ENCODE measurements at regions not wholly inside any gene's neighbourhood (a gene's known extent, or its start where the extent isn't known, plus 50 kb on each side); places are given as distances from the start of the nearest gene placed in this dataset.
"Not testable (repeated sequence)": the region's sequence is repeated elsewhere in the genome, so short reads cannot be mapped to it uniquely, and the experiment has no call there.

DNA sequence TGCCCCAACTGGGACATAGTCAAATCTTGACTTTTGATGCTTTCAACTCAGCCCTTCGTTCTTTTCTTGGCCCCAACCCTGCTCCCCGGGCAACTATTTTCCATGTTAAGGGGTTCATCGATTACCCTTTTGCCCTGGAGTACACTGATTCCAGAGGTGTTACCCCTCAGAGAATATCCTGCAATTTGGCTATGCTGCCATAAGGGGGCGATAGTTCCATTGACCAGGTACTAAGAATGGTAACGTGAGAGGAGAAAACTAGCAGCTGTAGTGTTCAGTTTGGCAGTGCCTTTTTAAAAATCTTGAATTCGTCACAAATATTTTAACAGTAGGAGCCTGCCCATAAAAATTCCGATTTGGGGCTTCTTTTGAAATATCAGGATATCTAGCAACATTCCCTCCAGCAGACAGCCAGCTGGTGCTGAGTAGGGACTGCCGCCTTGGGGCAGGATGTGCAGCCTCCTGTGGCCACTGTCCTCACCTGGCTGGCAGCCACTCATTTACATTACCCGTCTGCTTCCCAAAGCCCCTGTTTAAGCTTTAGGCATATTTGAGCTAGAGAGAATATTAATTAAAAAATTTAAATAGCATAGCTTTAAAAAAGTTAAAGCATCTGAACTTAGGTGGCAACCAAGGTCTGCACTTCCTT, 146.3 kb upstream of the SKOR2 start:
- DNase-seq: peak; percentile 48

DNA sequence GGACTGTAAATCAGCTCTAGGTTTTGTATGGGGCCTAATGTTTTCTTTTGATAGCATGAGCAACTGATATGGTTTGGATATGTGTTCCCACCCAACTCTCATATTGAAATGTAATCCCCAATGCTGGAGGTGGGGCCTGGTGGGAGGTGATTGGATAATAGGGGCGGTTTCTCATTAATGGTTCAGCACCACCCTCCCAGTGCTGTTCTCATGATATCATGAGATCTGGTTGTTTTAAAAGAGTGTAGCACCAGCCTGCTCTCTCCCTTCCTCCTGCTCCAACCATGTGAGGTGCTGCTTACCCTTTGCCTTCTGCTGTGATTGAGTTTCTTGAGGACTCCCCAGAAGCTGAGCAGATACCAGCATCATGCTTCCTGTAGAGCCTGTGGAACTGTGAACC, 140.2 kb upstream of the SKOR2 start:
- DNase-seq: no peak

DNA sequence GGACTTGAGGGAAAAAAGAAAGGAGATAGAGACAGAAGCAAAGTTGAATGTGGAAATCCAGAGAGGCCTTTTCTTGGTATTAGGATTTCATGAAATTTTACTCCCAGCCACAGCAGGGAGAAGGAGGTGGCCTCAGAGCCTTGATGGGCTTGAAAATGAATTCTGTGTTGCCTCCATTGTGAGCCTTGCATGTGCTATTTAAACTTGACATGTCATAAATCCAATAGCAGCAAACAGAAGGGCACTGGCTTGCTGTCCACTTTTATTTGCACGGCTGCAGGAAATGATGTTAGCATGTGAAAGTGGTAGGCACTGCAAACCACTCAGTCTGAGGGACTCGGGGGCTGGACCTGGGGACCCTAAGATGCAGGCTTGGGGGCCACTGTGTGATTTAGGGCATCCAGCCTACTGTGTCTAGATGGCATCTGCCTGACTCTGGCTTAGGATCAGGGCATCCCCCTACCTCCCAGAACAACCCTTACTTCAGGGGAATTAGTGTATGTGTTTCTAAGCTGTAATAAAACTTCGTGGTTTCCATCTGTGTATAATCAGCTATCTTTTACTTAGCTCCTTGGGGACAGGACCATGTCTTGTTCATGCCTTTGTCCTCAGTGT, 139.1 kb upstream of the SKOR2 start:
- no peak for DNase-seq

DNA sequence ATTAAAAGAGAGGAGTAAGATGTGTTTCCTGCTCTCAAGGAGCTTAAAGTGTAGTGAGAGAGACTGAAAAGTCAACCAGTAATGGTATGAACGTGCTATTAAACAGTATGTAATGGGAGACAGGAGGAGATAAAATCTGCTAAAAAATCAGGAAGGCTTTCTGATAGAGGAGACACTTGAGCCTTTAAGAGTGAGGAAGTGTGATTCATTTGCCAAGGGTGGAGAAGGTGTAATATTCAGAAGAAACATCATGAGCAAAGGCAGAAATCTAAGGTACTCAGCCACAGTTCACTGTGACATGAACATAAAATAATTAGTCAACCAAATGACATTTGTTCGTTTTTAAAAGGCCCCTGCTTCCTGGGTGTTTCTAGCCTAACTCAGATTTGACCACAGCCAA, 137.8 kb upstream of the SKOR2 start:
- no peak for DNase-seq

DNA sequence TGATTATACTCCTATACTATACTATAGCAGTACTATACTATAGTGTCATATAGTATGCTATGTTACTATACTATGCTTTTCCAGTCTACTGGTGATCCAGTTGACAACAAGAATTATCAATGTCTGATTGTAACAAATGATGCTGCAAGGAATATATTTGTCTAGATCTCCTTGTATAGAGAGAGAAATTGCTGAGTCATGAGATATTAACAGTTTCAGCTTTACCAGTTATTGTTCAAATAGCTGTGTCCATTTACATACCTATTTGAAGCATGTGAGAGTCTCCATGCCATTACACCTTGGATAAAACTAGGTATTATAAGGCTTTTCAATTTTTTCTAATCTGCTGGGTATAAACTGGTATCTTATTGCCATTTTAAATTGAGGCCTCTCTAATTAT, 136.4 kb upstream of the SKOR2 start:
- no peak for DNase-seq

DNA sequence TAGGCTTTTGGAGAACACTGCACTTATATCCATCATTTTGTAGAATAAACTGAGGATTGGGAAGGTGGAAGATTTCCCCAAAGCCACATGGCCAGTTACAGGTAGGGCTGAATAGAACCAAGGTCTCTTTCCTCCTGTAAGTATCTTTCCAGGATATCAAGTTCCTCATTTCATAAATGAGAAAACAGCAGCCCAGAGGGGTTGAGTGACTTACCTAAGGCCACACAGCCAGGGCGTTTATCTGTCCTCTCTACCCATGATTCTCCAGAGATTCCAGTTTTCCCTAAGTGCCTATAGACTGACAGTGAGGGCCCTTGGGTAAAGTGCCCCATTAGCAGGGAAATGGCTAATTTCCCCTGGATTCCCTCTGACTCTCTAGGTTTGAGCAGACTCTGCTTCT, 132.3 kb upstream of the SKOR2 start:
- no peak for DNase-seq

DNA sequence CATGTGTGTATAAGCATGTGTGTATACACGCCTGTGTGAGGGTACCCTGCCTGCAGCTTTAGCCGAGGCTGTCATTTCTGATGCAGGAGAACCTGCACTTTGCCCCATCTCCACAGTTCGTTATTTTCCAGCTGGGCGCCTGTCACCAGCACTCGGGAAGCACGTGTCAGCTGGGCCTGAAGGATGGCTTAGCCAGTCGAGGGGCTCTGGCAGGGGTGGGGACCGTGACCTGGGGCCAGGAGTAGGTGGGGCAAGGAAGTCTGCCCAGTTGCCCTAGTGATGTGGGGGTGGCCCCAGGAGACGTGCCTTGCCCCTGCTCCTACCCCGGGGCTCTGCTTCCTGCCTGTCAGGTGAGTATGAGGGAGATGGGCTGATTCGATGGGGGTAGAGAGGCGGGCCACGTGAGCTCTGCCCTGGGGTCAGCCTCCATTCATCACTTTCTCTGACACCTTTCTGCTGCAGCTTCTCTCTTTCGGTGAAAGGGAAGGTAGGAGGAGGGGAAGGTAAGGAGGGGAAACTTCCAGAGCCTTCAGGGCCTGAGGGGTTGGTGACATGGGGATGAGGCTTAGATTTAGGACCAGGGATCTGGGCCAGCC, 130.6 kb upstream of the SKOR2 start:
- no peak for DNase-seq

DNA sequence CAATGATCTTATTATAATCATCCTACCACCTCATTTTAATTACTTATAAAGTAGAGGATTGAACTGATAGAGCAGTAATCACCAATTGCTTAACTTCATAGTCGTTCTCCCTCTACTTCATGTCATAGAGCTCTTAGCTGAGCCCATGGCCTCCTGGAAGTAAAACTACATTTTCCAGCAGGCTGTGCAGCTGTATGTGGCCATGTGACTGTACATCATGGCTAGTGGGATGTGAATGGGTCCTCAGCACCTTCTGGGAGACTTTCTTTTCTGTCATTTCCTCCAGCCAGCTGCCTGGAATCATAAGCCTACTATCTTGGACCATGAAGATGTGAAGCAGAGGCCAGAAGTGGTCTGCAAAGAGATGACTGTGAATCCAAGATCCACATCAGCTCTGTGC, 128.7 kb upstream of the SKOR2 start:
- no peak for DNase-seq

DNA sequence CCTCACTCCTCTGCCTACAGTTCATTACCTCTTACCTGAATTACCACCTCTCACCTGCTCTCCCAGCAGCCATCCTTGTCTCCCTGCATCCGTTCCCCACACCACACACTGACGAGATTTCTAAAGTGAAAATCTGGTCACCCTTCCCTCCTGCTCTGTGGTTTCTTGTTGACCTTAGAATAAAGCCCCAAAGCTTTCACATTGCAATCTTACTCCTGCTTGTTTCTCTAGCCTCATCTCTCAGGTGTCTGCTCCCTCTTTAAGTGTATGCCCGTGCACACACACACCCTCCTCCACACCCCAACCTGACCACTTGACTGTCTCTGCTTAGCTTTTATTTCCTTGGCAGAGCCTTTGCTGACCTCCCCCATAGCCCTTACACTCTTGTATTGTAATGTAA, 122.0 kb upstream of the SKOR2 start:
- no peak for DNase-seq

DNA sequence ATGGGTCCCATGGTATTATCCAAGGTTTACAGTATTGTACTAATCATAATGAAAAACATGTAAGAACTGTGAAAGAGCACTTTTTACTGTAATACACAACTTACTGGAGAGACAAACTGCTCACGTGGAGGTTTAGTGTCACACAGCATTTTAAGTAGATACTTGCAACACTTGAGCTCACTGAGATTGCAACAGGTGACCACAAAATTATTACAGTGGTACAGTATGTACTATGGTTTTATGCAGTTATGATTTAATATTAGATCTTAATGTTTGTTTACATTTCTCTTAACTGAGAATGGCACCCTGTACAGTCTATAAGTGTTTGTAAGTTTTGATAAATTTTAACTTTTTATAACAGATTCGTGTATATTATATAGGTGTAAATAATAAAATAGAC, 118.6 kb upstream of the SKOR2 start:
- DNase-seq: no peak

DNA sequence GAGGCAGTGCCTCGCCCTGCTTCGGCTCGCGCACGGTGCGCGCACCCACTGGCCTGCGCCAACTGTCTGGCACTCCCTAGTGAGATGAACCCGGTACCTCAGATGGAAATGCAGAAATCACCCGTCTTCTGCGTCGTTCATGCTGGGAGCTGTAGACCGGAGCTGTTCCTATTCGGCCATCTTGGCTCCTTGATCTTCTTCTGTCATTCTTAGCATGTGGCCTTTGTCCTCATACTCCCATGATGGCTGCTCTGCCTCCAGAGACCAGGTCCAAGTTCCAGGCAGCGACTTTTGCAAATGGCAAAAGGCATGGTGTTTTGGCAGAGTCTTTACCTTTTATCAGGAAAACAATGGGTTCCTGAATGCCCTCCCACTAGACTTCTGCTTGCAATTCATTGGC, 102.6 kb upstream of the SKOR2 start:
- DNase-seq: not testable (repeated sequence)

DNA sequence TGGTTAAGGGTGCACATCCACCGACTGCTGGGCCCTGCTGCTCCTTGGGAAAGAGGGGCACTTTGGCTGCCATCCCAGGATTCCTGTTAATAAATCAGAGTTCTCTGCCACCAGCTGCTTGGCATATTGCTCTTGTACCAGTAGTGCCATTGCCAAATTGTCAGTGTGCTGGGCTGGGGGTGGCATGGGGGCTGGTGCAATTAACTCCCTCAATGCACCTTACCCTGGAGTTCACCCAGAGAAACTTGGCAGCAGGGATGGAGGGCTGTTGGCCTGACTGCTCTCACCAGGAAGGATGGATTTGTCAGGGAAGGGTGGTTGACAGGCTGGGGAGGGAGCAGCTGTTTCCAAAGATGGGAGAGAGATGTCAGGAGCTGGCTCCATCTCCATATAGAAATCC, 94.6 kb upstream of the SKOR2 start:
- no peak for DNase-seq

DNA sequence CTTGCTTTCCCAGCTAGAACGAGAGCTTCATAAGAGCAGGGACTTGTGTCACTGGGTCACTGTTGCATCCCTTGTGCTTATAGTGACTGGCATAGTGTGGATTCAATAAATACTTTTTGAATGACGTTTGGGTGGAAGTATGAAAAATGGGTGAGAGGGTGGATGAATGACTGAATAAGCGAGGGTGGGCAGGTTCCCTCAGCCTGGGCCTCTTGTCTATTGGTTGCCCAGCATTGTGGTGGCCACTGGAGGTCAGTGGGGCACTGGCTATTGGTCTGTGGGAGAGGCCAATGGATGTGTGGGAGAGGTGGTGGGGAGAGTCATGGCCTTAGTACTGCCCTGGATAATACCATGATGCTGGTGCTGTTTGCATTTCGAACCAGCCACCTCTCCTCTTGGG, 93.8 kb upstream of the SKOR2 start:
- no peak for DNase-seq

DNA sequence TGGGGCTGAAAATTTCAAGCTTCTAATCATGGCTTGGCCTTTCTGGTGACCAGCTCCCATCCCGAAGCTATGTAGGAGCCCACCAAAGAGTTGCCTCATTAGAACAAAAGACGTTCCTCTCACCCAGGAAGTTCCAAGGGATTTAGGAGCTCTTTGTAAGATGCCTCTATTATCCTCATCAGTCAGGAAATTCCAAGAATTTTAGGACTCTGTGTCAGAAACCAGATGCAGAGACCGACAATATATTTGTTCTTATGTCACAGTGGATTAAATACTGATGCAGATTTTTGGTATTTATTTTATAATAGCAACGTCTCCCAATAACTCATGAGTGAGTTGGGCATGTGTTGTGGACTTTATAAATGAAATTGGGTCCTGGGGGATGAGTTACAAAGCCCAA, 91.8 kb upstream of the SKOR2 start:
- no peak for DNase-seq

DNA sequence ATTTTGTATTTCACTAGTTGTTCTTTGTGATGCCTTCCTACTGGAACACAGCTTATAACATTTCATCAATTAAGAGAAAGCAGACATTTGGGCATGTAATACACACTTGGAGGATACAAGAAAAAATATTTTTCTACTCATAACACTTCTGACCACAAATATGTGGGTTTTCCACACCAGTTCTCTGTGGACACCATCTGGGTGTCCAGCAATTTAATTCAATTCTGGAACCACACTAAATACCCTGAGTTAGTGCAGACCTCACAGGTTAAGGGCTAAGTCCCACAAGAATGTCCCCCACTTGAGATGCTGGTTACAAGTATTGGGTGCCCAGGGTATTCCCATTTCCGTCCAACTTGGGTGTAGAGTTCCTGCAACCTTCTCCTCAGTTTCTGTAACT, 91.1 kb upstream of the SKOR2 start:
- no peak for DNase-seq

DNA sequence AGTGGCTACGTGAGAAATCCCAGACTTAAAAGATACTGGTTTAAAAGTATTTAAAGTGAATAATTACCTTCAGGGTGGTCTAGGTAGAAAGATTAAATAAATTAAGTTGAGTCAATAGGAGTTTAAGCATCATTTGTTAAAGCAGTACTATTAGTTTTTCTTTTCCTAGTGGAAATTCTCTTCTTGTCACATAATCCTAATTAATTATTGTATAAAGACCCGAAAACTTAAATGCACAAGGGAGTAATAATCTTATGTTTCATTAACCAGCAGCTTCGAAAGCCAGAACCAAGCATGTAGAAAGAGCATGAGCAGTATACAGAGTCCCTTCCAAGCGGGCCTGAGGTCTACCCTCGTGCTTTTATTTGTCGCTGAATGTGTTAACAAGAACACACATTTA, 90.2 kb upstream of the SKOR2 start:
- DNase-seq: no peak

DNA sequence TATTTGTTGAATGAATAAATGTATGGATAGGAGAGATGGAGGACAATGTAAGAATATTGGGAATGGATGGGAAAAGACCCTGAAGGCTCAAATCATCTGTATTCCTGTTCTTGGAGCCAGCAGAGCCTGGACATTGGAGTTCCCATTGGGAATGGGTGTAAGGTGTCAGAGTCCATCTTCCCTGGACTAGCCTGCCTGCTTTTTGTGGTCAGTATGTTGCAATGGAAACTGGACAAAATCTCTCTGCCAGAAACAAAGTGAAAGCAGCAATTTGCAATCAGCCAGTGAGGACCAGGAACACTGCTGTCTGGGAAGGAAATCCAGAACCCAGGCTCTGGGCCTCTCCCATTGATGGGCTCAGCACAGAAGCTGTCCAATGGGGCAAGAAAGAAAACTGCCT, 83.5 kb upstream of the SKOR2 start:
- no peak for DNase-seq

DNA sequence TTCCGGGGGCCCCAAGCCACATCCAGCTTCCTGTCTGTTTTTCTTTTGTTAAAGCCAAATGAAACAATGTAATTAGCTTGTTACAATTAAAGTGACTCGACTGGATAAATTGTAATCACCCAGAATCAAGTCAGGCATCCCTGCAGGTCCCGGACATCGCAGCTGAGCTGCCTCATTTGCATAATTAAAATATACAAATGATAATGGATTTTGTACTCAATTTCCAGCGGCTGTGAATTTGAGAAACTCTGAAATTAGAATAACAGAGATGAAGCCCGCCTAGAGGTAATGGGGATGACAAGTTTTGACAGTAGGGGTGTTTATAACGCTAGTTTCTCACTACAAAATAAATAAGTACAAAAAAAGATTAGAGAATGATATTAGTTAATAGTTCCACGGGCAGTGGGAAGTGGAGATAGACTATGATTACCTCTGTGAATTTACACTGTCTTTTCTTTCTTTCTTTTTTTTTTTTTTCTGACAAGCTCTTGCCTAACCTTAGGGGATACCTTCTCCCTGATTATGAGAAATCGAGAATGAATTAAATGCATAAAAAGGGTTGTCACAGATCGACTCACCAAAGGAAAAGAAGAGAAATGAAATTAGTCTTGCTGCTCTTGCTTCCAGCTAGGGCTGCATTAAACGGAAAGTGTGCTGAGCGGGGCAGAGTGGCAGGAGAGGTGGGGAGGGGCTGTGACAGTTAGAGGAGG, 82.6 kb upstream of the SKOR2 start:
- DNase-seq: no peak

DNA sequence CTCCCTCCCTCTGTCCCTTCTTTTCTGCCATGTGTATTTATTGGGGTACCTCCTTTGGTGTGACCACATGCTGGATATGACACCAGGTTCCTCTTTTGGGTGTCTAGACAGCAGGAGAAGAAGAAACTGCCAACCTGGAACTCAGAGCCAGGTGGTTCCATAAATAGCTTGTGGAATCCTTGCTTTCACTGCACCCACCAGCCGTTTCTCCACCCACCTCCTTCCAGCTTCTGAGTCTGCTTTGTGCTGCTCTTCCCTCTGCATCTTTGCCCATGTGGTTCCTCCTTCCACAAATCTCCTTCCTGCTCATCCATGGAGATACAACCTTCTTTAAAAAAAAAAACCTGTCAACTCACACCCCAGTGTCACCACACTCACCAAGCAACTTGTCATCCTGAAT, 80.2 kb upstream of the SKOR2 start:
- DNase-seq: no peak

DNA sequence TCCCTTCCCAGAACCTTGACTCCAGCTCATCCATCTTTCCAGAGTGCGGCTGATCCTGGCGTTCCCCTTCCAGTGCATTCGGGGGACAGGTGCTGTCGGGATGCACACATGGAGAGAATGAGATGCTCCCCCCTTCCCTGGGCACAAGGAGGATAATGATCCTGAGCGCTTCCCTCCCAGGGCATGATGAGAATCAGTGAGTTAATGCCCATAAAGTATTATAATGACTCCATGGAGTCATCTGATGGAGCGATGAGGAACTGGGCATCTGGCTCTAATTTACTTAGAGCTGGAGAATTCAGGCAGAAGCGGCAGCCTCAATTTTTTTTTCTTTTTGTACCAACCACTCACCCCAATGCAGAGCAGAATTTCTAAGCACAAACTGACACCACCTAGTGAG, 79.6 kb upstream of the SKOR2 start:
- DNase-seq: no peak

DNA sequence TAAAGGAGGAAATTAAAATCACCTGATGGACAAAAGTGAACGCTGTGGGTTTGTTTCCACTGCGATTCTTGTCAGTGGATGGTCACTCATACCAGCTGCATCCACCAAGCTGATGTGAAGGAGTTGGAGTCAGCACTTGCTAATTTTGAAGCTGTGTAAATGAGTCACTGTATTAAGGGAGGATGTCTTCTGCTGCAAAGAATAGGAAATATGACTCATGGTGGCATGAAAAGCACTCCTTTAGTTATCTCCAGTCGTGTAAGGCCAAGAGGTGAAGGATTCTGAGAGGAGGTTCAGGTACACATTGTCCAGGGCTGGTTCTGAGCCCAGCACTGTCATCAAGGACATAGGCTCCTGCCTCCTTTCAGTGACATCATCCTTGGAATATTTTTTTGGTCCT, 71.7 kb upstream of the SKOR2 start:
- DNase-seq: no peak

DNA sequence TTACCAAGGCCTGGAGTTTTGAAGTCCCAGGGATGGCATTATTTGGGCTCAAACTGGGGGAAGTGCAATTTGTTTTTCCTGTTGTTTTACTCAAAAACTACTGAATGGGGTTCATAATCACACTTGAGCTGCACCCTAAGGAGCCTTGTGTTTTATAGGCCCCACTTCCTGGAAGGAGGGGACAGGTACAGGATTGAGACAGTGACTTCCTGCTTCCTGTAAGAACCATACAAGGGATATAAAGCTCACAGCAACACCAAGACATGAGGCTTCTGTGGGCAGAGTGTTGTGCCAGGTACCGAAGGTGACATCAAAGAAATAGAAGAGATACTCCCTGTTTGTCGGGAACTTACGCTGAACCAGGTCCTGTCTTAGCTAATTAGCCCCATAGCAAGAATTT, 70.4 kb upstream of the SKOR2 start:
- DNase-seq: no peak

DNA sequence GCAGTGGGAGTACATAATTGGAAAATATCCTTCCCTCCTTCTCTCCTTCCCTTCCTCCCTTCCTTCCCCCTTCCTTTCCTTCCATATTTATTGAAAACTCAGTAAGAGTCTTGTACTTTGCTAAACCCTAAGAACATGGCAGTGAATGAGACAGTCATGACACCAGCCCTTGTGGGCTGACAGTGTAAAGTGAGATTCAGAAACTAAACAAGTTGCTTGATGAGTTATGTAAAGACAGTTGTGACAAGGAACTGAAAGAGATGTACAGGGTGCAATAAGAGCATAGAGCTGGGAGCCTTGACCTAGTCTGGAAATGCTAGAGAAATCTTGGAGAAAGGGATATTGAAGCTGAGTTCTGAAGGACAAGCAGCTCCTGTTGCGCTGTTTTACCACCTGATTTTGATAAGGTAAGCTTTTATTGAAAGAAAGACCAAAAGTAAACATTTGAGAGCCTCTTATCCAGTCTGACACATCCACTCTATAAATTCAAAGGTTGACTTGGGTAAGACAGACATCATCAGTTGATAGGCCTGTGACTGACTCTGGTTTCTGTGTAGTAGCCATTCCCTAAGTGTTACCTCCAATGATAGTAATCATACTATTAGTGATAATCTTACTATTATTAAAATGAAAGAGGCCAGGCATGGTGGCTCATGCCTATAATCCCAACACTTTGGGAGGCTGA, 66.5 kb upstream of the SKOR2 start:
- no peak for DNase-seq

DNA sequence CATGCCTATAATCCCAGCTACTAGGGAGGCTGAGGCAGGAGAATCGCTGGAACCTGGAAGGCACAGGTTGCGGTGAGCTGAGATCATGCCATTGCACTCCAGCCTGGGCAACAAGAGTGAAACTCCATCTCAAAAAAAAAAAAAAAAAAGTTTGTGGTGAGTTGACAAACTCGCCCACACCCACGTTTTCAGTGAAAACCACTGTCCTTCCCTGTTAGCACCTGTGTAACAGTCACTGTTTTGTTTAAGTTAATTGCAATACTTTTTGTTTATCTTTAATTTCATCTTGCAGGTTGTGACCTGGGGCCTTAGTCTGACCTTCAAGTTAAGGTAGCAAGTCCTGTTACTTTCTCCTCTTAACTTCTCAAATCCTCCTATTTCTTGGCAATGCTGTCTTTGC, 65.5 kb upstream of the SKOR2 start:
- DNase-seq: no peak
